H1 (cell line): ENCODE measurements at regions not wholly inside any gene's neighbourhood (a gene's known extent, or its start where the extent isn't known, plus 50 kb on each side); places are given as distances from the start of the nearest gene placed in this dataset.

ENCODE experiments used
- CTCF ChIA-PET: fragments of 300-600 bp; sonication (Branson Sonifier 250); formaldehyde crosslinking; loops from one replicate; lab custom pipeline; 2021; ENCODE audit not compliant: partially characterized antibody; lab: Charles Lee
- POLR2A ChIA-PET: fragments of 300-600 bp; sonication (Branson Sonifier 250); formaldehyde crosslinking; loops from one replicate; lab custom pipeline; 2021; ENCODE audit warnings: inconsistent platforms; ENCODE audit not compliant: partially characterized antibody; lab: Charles Lee
- DNase-seq, 2 experiments: peaks; one replicate each; pipeline versions ENCODE4 v3.0.0 to v3.0.0-alpha.2; 2010 to 2022; ENCODE audit warnings: low spot score in 2 of 2, low read depth in 1 of 2, mixed read lengths in 1 of 2
- FAIRE-seq: peaks from 2 replicates; lab custom pipeline; 2011; peaks lifted over from hg19 to GRCh38; lab: Jason Lieb, UNC
- H2AFZ ChIP-seq: 2 replicates; pipeline ENCODE4 v1.8.1; 2012; ENCODE audit warnings: low read length, inconsistent platforms
- H2AK5ac ChIP-seq: 2 replicates; pipeline ENCODE4 v1.6.1; 2013; ENCODE audit warnings: low read depth, low read length
- H2BK120ac ChIP-seq: replicated peaks from 2 replicates; pipeline ENCODE3; 2013; ENCODE audit warnings: low read depth, low read length, inconsistent platforms
- H2BK12ac ChIP-seq: 2 replicates; pipeline ENCODE4 v1.6.1; 2013; ENCODE audit warnings: low read depth, low read length
- H2BK15ac ChIP-seq: 2 replicates; pipeline ENCODE4 v1.6.1; 2013; ENCODE audit warnings: low read length
- H2BK20ac ChIP-seq: 2 replicates; pipeline ENCODE4 v1.6.1; 2013; ENCODE audit warnings: low read length
- H2BK5ac ChIP-seq: 2 replicates; pipeline ENCODE4 v1.6.1; 2013; ENCODE audit warnings: low read depth, low read length
- H3K14ac ChIP-seq: 2 replicates; pipeline ENCODE4 v1.6.1; 2013; ENCODE audit warnings: inconsistent platforms; ENCODE audit not compliant: insufficient read length
- H3K18ac ChIP-seq: 2 replicates; pipeline ENCODE4 v1.6.1; 2013; ENCODE audit warnings: low read length; ENCODE audit errors: extremely low read depth
- H3K23ac ChIP-seq: 2 replicates; pipeline ENCODE4 v1.6.1; 2013; ENCODE audit warnings: inconsistent platforms; ENCODE audit not compliant: insufficient read length
- H3K23me2 ChIP-seq: 2 replicates; pipeline ENCODE4 v1.6.1; 2013; ENCODE audit warnings: low read depth, low read length
- H3K27ac ChIP-seq: 2 replicates; pipeline ENCODE4 v1.6.1; 2011; ENCODE audit warnings: low read depth, low read length, inconsistent platforms
- H3K27me3 ChIP-seq, 4 experiments: replicated peaks in 1 of 4; 1 replicate in 1 of 4; 2 replicates in 3 of 4; pipeline versions ENCODE4 v1.6.1 to v1.8.1; 2011 to 2013; ENCODE audit warnings: low read length in 3 of 4, mild to moderate bottlenecking in 3 of 4, inconsistent platforms in 2 of 4, mixed read lengths in 2 of 4, moderate library complexity in 1 of 4; ENCODE audit not compliant: control insufficient read depth in 3 of 4, insufficient read depth in 3 of 4; ENCODE audit errors: extremely low read depth in 1 of 4
- H3K36me3 ChIP-seq, 4 experiments: 2 replicates each; pipeline versions ENCODE4 v1.6.1 to v1.8.1; 2011 to 2013; ENCODE audit warnings: mild to moderate bottlenecking in 4 of 4, low read length in 3 of 4, moderate library complexity in 2 of 4, control low read depth in 1 of 4, inconsistent platforms in 1 of 4; ENCODE audit not compliant: insufficient read depth in 4 of 4, control insufficient read depth in 2 of 4
- H3K4ac ChIP-seq: replicated peaks from 2 replicates; pipeline ENCODE3; 2013; ENCODE audit warnings: low read length, low read depth, mixed read lengths, inconsistent platforms; ENCODE audit not compliant: insufficient read length
- H3K4me1 ChIP-seq, 4 experiments: replicated peaks in 1 of 4; 1 replicate in 1 of 4; 2 replicates in 3 of 4; pipeline versions ENCODE4 v1.6.1 to v1.8.1; 2011 to 2013; ENCODE audit warnings: low read length in 3 of 4, inconsistent platforms in 2 of 4, mixed read lengths in 1 of 4; ENCODE audit not compliant: insufficient read depth in 4 of 4, control insufficient read depth in 3 of 4
- H3K4me2 ChIP-seq, 2 experiments: 2 replicates each; pipeline versions ENCODE4 v1.6.1 to v1.8.1; 2011 to 2013; ENCODE audit warnings: low read depth in 2 of 2, low read length in 2 of 2, control low read depth in 1 of 2, inconsistent platforms in 1 of 2, mild to moderate bottlenecking in 1 of 2; ENCODE audit not compliant: insufficient read depth in 1 of 2
- H3K4me3 ChIP-seq, 4 experiments: fragments of 200-600, 300-600 bp in 1 of 4; sonication (generic), shearing (Covaris generic), sonication (Bioruptor Twin) in 1 of 4; 2 replicates each; pipeline versions ENCODE4 v1.5.1 to v1.8.1; 2011 to 2016; ENCODE audit warnings: low read length in 4 of 4, low read depth in 3 of 4, control low read depth in 2 of 4, inconsistent platforms in 2 of 4, mild to moderate bottlenecking in 2 of 4, mixed read lengths in 1 of 4, moderate library complexity in 1 of 4; ENCODE audit not compliant: insufficient read depth in 2 of 4; ENCODE audit errors: extremely low read depth in 1 of 4
- H3K56ac ChIP-seq: replicated peaks from 2 replicates; pipeline ENCODE3; 2013; ENCODE audit warnings: low read depth, mild to moderate bottlenecking, mixed read lengths, low read length, inconsistent platforms; ENCODE audit not compliant: insufficient read length
- H3K79me1 ChIP-seq: 2 replicates; pipeline ENCODE4 v1.6.1; 2013; ENCODE audit warnings: low read depth, low read length, control low read depth
- H3K79me2 ChIP-seq, 2 experiments: 2 replicates each; pipeline versions ENCODE4 v1.6.1 to v1.8.1; 2012 to 2013; ENCODE audit warnings: low read length in 2 of 2, mild to moderate bottlenecking in 2 of 2, inconsistent platforms in 1 of 2; ENCODE audit not compliant: insufficient read depth in 2 of 2, control insufficient read depth in 1 of 2
- H3K9ac ChIP-seq, 4 experiments: replicated peaks in 1 of 4; 1 replicate in 1 of 4; 2 replicates in 3 of 4; pipeline versions ENCODE4 v1.6.1 to v1.8.1; 2011 to 2013; ENCODE audit warnings: low read depth in 3 of 4, low read length in 3 of 4, control low read depth in 2 of 4, mild to moderate bottlenecking in 2 of 4, moderate library complexity in 2 of 4, inconsistent platforms in 1 of 4; ENCODE audit errors: extremely low read depth in 1 of 4
- H3K9me3 ChIP-seq, 2 experiments: 2 replicates each; pipeline versions ENCODE4 v1.6.1 to v1.8.1; 2012 to 2013; ENCODE audit warnings: mild to moderate bottlenecking in 2 of 2, moderate library complexity in 2 of 2, control low read depth in 1 of 2, inconsistent platforms in 1 of 2, low read depth in 1 of 2, low read length in 1 of 2, mixed read lengths in 1 of 2; ENCODE audit not compliant: insufficient read depth in 2 of 2
- H4K20me1 ChIP-seq, 2 experiments: replicated peaks in 1 of 2; 2 replicates each; pipeline versions ENCODE3 to v1.8.1; 2011 to 2013; ENCODE audit warnings: inconsistent platforms in 2 of 2, low read length in 2 of 2, mild to moderate bottlenecking in 1 of 2; ENCODE audit not compliant: insufficient read depth in 2 of 2, control insufficient read depth in 1 of 2
- H4K5ac ChIP-seq: 2 replicates; pipeline ENCODE4 v1.6.1; 2013; ENCODE audit warnings: low read length, low read depth, mixed read lengths, inconsistent platforms; ENCODE audit not compliant: insufficient read length
- H4K8ac ChIP-seq: 2 replicates; pipeline ENCODE4 v1.8.0; 2013; ENCODE audit warnings: mild to moderate bottlenecking, moderate library complexity, low read length, inconsistent platforms; ENCODE audit not compliant: insufficient read depth; ENCODE audit errors: extremely low read depth
- H4K91ac ChIP-seq: replicated peaks from 2 replicates; pipeline ENCODE3; 2013; ENCODE audit warnings: low read length, mixed read lengths, inconsistent platforms; ENCODE audit not compliant: insufficient read length
- ATF2 ChIP-seq: IDR thresholded peaks from 2 replicates; pipeline ENCODE4 v1.6.1; 2012; ENCODE audit warnings: low read length, inconsistent platforms
- MAFK ChIP-seq: IDR thresholded peaks from 2 replicates; pipeline ENCODE4 v1.6.1; 2012; ENCODE audit warnings: low read depth, mild to moderate bottlenecking, improper control_type of control experiment, low read length
- WGBS, 2 experiments: shearing (Covaris generic) in 1 of 2; methylation state at CpG; one replicate each; pipeline versions ENCODE4 v1.1.6 to v1.1.7; 2013 to 2015; ENCODE audit warnings: low lambda C conversion rate in 2 of 2, mixed read lengths in 2 of 2, inconsistent platforms in 1 of 2, low coverage in 1 of 2, missing lambda C conversion rate in 1 of 2; ENCODE audit not compliant: insufficient replicate concordance in 2 of 2, insufficient coverage in 1 of 2, insufficient read length in 1 of 2; ENCODE audit errors: extremely low coverage in 1 of 2, missing lambda C conversion rate in 1 of 2; 5-methylcytosine and 5-hydroxymethylcytosine counted together

DNA sequence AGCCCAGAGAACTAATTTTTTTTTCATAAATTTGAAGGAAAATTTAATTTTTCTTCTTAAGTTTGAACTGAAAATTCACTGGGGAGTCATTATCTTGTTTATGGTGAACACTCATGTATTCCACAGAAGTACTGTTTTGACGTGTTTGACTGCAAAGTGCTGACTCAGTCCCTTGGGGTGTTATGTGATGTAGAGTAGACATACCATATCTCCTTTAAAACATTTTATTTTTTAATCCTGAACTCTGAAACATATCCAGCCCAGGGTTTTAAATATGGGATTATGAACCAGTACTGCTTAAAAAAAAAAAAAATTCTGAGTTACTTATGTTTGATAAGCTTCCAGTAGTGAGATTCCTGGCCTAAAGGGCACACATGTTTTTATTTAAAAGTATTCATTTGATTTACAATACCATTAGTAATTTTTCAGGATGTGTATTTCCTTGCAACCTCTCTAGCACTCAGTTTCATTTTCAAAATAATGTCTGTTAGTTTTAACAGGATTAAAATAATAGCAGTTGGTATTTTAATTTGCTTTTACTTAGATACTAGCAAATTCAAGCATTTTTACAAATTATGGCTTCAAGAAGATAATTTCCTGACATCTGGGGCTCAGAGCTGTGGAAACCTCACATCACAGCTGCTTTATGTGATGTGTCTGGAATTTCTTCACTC, 81.7 kb upstream of the PDE10A start:
- H3K4ac ChIP-seq: no peak overlapping the region
- ChIA-PET POLR2A (interaction anchor here (1.0 kb wide), 1 partner anchor 32 kb away, joined by 3 read pairs; no protein-coding TSS in a partner anchor), CTCF (interaction anchor here (0.6 to 2.9 kb wide), 5 partner anchors 14 to 199 kb away, joined by 3 to 15 read pairs (median 4); no protein-coding TSS in a partner anchor)
- H3K56ac ChIP-seq: no peak overlapping the region
- no peaks in the 10 kb centered on the region for H3K79me1 ChIP-seq
- peaks cover 5% of the 10 kb centered on the region; the same call in 1 of the 2 replicates for H3K23me2 ChIP-seq
- H4K91ac ChIP-seq: no peak overlapping the region
- no peak overlapping the region for H3K14ac ChIP-seq
- H4K8ac ChIP-seq: no peak overlapping the region
- 0 out of 2 replicates have a peak, but pooled peaks have one; percentile 31 for TF ChIP-seq MAFK
- TF ChIP-seq ATF2: no peak
- TF ChIP-seq, all 59 proteins: peak for 1
- Histone ChIP-seq H2BK20ac (no peak overlapping the region), H2BK120ac (no peak overlapping the region), H2AFZ (no peak overlapping the region), H2BK15ac (no peak overlapping the region), H3K4me3 (no peak overlapping the region), H3K36me3 (no peaks in the 10 kb centered on the region), H4K20me1 (peaks cover 0 to 2% of the 10 kb centered on the region in 2 experiments), H3K4me2 (no peak overlapping the region), H3K23ac (no peak overlapping the region), H3K9ac (no peak overlapping the region), H3K9me3 (peaks cover 0 to 3% of the 10 kb centered on the region in 2 experiments; a peak in 1 of 4 replicates), H3K18ac (no peak overlapping the region), H4K5ac (no peak overlapping the region), H2AK5ac (no peak overlapping the region), H3K4me1 (no peaks in the 10 kb centered on the region), H2BK12ac (no peak overlapping the region), H3K27ac (no peak overlapping the region), H2BK5ac (no peak overlapping the region), H3K27me3 (no peaks in the 10 kb centered on the region), H3K79me2 (no peaks in the 10 kb centered on the region)
- no peak for DNase-seq
- no peak for FAIRE-seq
- 86% methylated on average over 1 of the region's 1 CpG; no CpG with 5 or more reads in 1 of the 2 experiments for WGBS, 2 experiments
